CD4-positive, alpha-beta T cell (primary cell): ENCODE measurements at regions not wholly inside any gene's neighbourhood (a gene's known extent, or its start where the extent isn't known, plus 50 kb on each side); places are given as distances from the start of the nearest gene placed in this dataset.

ENCODE experiments used
- ATAC-seq: fragments of 200-7000 bp; cut with Tn5 transposase; one replicate; pipeline ENCODE4 v1.10.0; 2022; ENCODE audit warnings: mild to moderate bottlenecking; ENCODE audit not compliant: poor library complexity
- CTCF ChIA-PET: fragments of 350-600 bp; sonication (Branson Sonifier 250); formaldehyde crosslinking; loops from one replicate; lab custom pipeline; 2021; ENCODE audit warnings: antibody characterized with exemption, inconsistent platforms; lab: Charles Lee
- POLR2A ChIA-PET: fragments of 350-600 bp; sonication (Branson Sonifier 250); formaldehyde crosslinking; loops from one replicate; lab custom pipeline; 2021; ENCODE audit warnings: antibody characterized with exemption, inconsistent platforms; lab: Charles Lee
- DNase-seq, 14 experiments: peaks; one replicate each; pipeline ENCODE4 v3.0.0-alpha.2; 2013 to 2020; ENCODE audit warnings: mixed read lengths in 2 of 14
- H3K27ac ChIP-seq, 2 donors: one replicate each; pipeline versions ENCODE4 v1.5.1 to v1.7.0; 2013; ENCODE audit warnings: low read length in 2 of 2, low read depth in 1 of 2, mild to moderate bottlenecking in 1 of 2
- H3K27me3 ChIP-seq, 2 experiments: 1 replicate in 1 of 2; 2 replicates in 1 of 2; pipeline versions ENCODE4 v1.6.1 to v1.7.0; 2013; ENCODE audit warnings: low read length in 2 of 2, control low read depth in 1 of 2, mild to moderate bottlenecking in 1 of 2, moderate library complexity in 1 of 2; ENCODE audit not compliant: insufficient read depth in 2 of 2, control insufficient read depth in 1 of 2
- H3K36me3 ChIP-seq: one replicate; pipeline ENCODE4 v1.6.1; 2013; ENCODE audit warnings: low read length, control low read depth; ENCODE audit not compliant: insufficient read depth
- H3K4me1 ChIP-seq: one replicate; pipeline ENCODE4 v1.6.1; 2013; ENCODE audit warnings: low read length, control low read depth; ENCODE audit not compliant: insufficient read depth
- H3K4me3 ChIP-seq: one replicate; pipeline ENCODE4 v1.5.1; 2013; ENCODE audit warnings: mild to moderate bottlenecking, low read length, moderate library complexity
- H3K9me3 ChIP-seq, 2 experiments: 1 replicate in 1 of 2; 2 replicates in 1 of 2; pipeline versions ENCODE4 v1.6.1 to v1.7.0; 2013; ENCODE audit warnings: low read length in 2 of 2, mild to moderate bottlenecking in 2 of 2, control low read depth in 1 of 2, moderate library complexity in 1 of 2; ENCODE audit not compliant: control insufficient read depth in 1 of 2, insufficient read depth in 1 of 2
- H3K27ac Mint-ChIP-seq: one replicate; pipeline ENCODE4 v1.8.0; 2020; ENCODE audit warnings: mixed read lengths
- H3K27me3 Mint-ChIP-seq: one replicate; pipeline ENCODE4 v1.8.0; 2021; ENCODE audit warnings: mixed read lengths
- H3K36me3 Mint-ChIP-seq: one replicate; pipeline ENCODE4 v1.8.0; 2021; ENCODE audit warnings: low read depth, mixed read lengths
- H3K4me1 Mint-ChIP-seq: one replicate; pipeline ENCODE4 v1.8.0; 2021; ENCODE audit warnings: low read depth, mixed read lengths
- H3K4me3 Mint-ChIP-seq: one replicate; pipeline ENCODE4 v1.8.0; 2020; ENCODE audit warnings: mild to moderate bottlenecking, mixed read lengths
- H3K9me3 Mint-ChIP-seq: one replicate; pipeline ENCODE4 v1.8.0; 2020; ENCODE audit warnings: mixed read lengths
- CTCF ChIP-seq: fragments of 200-600 bp; IDR thresholded peaks from one replicate; pipeline ENCODE4 v1.8.0; 2022; ENCODE audit warnings: antibody characterized with exemption, mild to moderate bottlenecking
- intact Hi-C, 2 experiments: fragments of 100-400 bp; cut with DNase I in 1 of 2; cut with micrococcal nuclease in 1 of 2; formaldehyde crosslinking; loops; one replicate each; pipeline versions ENCODE4 v1.15.1 to v1.9.0; 2023 to 2025; cut with DNase I, micrococcal nuclease

GRCh38 chr5:128708841-128709240 lies 170.8 kb upstream of the FBN2 start:
- no peaks in the 10 kb centered on the region for H3K36me3 ChIP-seq
- H3K4me1 ChIP-seq: no peaks in the 10 kb centered on the region
- no peak overlapping the region for H3K27ac ChIP-seq
- H3K4me3 ChIP-seq: no peak overlapping the region
- H3K9me3 ChIP-seq: no peaks in the 10 kb centered on the region
- DNase-seq (no peak), ATAC-seq (no peak)
- no peaks in the 10 kb centered on the region for H3K27me3 ChIP-seq
- CTCF ChIA-PET: interaction anchor here (0.5 kb wide), 1 partner anchor 111 kb away, joined by 3 read pairs; no protein-coding TSS in a partner anchor
- H3K36me3 Mint-ChIP-seq: no peaks in the 10 kb centered on the region
- no peaks in the 10 kb centered on the region for H3K4me1 Mint-ChIP-seq
- POLR2A ChIA-PET: no interaction called here
- no peak overlapping the region for H3K27ac Mint-ChIP-seq
- no peak for TF ChIP-seq CTCF
- H3K9me3 Mint-ChIP-seq: no peaks in the 10 kb centered on the region
- intact Hi-C loops: no loop called here
- no peak overlapping the region for H3K4me3 Mint-ChIP-seq
- no peaks in the 10 kb centered on the region for H3K27me3 Mint-ChIP-seq

- ATAC-seq (no peak), DNase-seq (no peak)
- ChIA-PET POLR2A (no interaction called here), CTCF (no interaction called here)
- no peaks in the 10 kb centered on the region for H3K4me1 ChIP-seq
- H3K4me3 ChIP-seq: no peak overlapping the region
- no peaks in the 10 kb centered on the region for H3K36me3 Mint-ChIP-seq
- no peaks in the 10 kb centered on the region for H3K4me1 Mint-ChIP-seq
- H3K9me3 Mint-ChIP-seq: no peaks in the 10 kb centered on the region
- no peaks in the 10 kb centered on the region for H3K36me3 ChIP-seq
- no peak overlapping the region for H3K4me3 Mint-ChIP-seq
- no peak for TF ChIP-seq CTCF
- H3K27ac Mint-ChIP-seq: no peak overlapping the region
- H3K9me3 ChIP-seq: peaks cover 0 to 5% of the 10 kb centered on the region in 2 experiments
- H3K27me3 ChIP-seq: no peaks in the 10 kb centered on the region
- no peaks in the 10 kb centered on the region for H3K27me3 Mint-ChIP-seq
- intact Hi-C loops: no loop called here
- H3K27ac ChIP-seq: no peak overlapping the region
These were observed 173.2 kb upstream of the FBN2 start for GRCh38 chr5:128711216-128711615.

- peaks cover 0 to 5% of the 10 kb centered on the region in 2 experiments for H3K9me3 ChIP-seq
- Mint-ChIP-seq H3K4me3 (no peak overlapping the region), H3K9me3 (no peaks in the 10 kb centered on the region), H3K27me3 (no peaks in the 10 kb centered on the region), H3K4me1 (no peaks in the 10 kb centered on the region), H3K36me3 (no peaks in the 10 kb centered on the region), H3K27ac (no peak overlapping the region)
- H3K27me3 ChIP-seq: no peaks in the 10 kb centered on the region
- CTCF ChIA-PET: no interaction called here
- H3K27ac ChIP-seq: no peak overlapping the region
- TF ChIP-seq CTCF: no peak
- POLR2A ChIA-PET: no interaction called here
- DNase-seq (no peak), ATAC-seq (no peak)
- H3K36me3 ChIP-seq: no peaks in the 10 kb centered on the region
- no peak overlapping the region for H3K4me3 ChIP-seq
- intact Hi-C loops: no loop called here
- no peaks in the 10 kb centered on the region for H3K4me1 ChIP-seq
These were observed 176.5 kb upstream of the FBN2 start for GRCh38 chr5:128714551-128714950.
